ENCODE measurements at regions not wholly inside any gene's neighbourhood (a gene's known extent, or its start where the extent isn't known, plus 50 kb on each side); places are given as distances from the start of the nearest gene placed in this dataset.
"Not testable (repeated sequence)": the region's sequence is repeated elsewhere in the genome, so short reads cannot be mapped to it uniquely, and the experiment has no call there.

DNA sequence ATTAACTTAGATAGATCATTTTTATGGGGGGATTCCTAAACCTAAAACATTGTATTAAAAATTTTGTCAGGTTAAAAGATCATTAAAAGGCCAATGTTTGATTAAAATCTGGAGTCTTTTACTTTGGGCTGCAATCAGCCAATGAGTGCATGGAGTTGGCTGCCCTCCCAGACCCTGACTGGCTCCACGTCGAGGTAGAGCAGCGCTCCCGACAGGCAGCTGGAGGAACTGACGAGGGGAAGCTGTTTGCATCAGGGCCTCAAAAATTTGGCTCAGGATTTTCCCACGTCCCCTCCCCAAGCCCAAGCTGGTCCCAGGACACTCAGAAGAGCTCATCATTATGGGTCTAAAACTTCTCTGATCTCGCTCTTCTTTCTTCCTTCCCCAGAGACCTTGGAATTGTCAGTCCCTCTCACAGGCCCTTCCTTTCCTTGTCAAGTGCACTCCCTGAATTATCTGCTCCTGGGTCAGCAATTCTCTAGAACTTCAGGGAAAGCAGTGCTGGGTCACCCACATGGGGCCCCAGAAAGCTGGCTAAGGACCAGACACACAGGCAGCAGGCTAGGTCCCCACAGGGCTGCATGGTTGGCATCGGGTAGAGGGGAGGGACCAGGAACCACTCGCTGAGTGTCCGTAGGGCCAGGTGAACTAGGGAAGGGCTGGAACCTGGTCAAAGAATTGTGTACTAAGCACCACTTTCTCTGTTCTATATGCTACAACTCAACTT is 119.6 kb upstream of the IGLL5 start:
- Histone ChIP-seq H3K27me3 (ENCODE audit: low read depth, low read length) (no peaks in the 10 kb centered on the region), H3K9me3 (ENCODE audit: control insufficient read depth in 1 of 2, low read length in 2 of 2) (no peaks in the 10 kb centered on the region), H3K4me3 (ENCODE audit: low read depth in 1 of 2, low read length in 2 of 2) (no peak overlapping the region), H3K4me1 (ENCODE audit: control insufficient read depth in 1 of 2, insufficient read depth in 2 of 2, low read length in 2 of 2) (peaks cover 0 to 4% of the 10 kb centered on the region in 2 donors), H3K36me3 (ENCODE audit: control insufficient read depth in 1 of 2, insufficient read depth in 2 of 2, low read length in 2 of 2) (no peaks in the 10 kb centered on the region), H3K27ac (ENCODE audit: low read length) (no peak overlapping the region)

DNA sequence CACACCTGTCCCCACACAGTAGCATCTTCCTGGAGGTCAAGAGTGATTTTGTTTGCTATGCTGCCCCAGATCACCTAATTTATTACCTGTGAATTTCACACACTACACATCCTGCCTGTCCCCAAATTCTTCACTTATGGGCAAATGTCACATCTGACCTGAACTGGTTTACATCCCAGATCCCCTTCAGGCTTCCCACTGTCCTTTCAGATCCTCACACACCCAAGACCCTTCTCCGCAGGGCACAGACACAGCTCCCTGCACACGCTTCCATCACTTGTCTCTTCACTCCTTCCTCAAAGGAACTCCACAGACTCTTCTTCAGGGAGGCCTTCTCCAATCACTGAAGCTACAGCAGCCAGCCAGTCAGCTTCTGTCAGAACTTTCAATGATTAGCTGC is 118.7 kb upstream of the IGLL5 start:
- H3K27ac ChIP-seq (ENCODE audit: low read length), result no peak overlapping the region
- no peaks in the 10 kb centered on the region for H3K36me3 ChIP-seq (ENCODE audit: control insufficient read depth in 1 of 2, insufficient read depth in 2 of 2, low read length in 2 of 2)
- no peak overlapping the region for H3K4me3 ChIP-seq (ENCODE audit: low read depth in 1 of 2, low read length in 2 of 2)
- H3K27me3 ChIP-seq (ENCODE audit: low read depth, low read length), result no peaks in the 10 kb centered on the region
- H3K9me3 ChIP-seq (ENCODE audit: control insufficient read depth in 1 of 2, low read length in 2 of 2), result no peaks in the 10 kb centered on the region
- peaks cover 0 to 4% of the 10 kb centered on the region in 2 donors for H3K4me1 ChIP-seq (ENCODE audit: control insufficient read depth in 1 of 2, insufficient read depth in 2 of 2, low read length in 2 of 2)

DNA sequence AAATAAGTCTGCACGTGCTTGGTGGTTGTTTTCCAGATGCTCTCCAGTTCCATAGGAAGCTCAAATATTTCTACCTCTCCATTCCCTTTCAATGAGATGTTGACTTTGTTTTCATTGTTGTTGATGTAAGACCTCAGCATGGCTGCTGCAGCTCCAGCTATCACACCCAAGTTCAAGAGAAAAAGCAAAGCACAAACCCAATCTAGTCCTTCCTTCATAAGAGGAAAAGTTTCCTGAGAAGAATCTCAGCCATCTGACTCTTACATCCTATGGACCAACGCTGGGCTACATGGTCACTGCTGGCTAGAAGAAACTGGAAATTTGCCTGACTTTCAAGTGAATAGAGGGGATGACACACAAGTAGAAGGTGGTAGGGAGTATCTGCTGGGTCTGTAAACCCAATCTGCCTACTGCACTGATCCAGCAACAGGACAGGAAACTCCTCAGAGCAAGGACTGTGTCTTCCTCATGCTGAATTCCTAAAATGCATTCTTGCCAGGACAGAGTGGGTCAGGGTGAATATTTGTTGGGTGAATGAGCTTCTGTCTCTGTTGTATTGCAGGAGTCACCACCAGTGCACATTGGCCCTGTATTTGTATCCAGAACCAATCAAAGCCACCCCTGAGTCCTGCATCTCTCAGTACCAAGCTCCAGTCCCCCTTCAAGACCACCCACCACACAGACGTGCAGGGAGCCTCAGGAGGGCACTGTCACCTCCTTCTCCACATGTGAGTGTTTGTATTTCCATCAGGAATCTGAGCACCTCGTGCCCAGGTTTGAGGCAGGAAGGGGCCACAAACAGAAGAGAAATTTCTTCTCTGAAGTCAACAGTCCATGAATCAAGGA is 118.0 kb upstream of the IGLL5 start:
- Histone ChIP-seq H3K4me3 (ENCODE audit: low read depth in 1 of 2, low read length in 2 of 2) (no peak overlapping the region), H3K36me3 (ENCODE audit: control insufficient read depth in 1 of 2, insufficient read depth in 2 of 2, low read length in 2 of 2) (no peaks in the 10 kb centered on the region), H3K27ac (ENCODE audit: low read length) (no peak overlapping the region), H3K27me3 (ENCODE audit: low read depth, low read length) (no peaks in the 10 kb centered on the region), H3K9me3 (ENCODE audit: control insufficient read depth in 1 of 2, low read length in 2 of 2) (no peaks in the 10 kb centered on the region), H3K4me1 (ENCODE audit: control insufficient read depth in 1 of 2, insufficient read depth in 2 of 2, low read length in 2 of 2) (peaks cover 0 to 4% of the 10 kb centered on the region in 2 donors)

DNA sequence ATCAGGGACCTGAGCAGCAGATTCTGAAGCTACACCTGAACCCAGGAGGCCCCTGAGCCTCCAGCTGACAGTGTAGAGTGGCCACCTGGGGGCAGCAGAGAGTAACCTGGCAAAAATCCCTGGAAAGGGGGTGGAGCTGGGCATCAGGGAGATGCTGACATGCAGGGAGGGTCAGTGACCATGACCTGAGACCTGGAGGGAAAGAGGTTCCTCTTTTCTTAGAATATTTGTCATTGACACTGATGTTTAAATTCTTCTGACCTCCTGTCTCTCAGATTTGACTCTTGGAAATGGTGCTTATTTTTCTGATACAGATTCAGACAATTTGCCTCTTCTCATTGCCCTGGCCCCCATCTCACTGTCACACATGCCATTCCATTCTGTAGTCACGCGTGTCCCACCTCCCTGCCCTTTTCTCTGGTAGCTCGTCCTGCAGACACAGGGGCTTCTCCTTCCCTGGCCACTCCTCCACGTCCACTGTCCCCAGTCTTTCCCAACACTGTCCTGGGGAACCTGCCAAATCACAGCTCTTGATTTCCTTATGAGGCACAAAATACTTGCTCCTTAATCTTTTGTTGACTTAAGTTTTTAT is 117.2 kb upstream of the IGLL5 start:
- H3K4me3 ChIP-seq (ENCODE audit: low read depth in 1 of 2, low read length in 2 of 2), result no peak overlapping the region
- no peaks in the 10 kb centered on the region for H3K27me3 ChIP-seq (ENCODE audit: low read depth, low read length)
- no peak overlapping the region for H3K27ac ChIP-seq (ENCODE audit: low read length)
- H3K4me1 ChIP-seq (ENCODE audit: control insufficient read depth in 1 of 2, insufficient read depth in 2 of 2, low read length in 2 of 2), result peaks cover 0 to 4% of the 10 kb centered on the region in 2 donors
- H3K36me3 ChIP-seq (ENCODE audit: control insufficient read depth in 1 of 2, insufficient read depth in 2 of 2, low read length in 2 of 2), result no peaks in the 10 kb centered on the region
- no peaks in the 10 kb centered on the region for H3K9me3 ChIP-seq (ENCODE audit: control insufficient read depth in 1 of 2, low read length in 2 of 2)

- Histone ChIP-seq H3K4me3 (ENCODE audit: low read depth in 1 of 2, low read length in 2 of 2) (no peak overlapping the region), H3K9me3 (ENCODE audit: control insufficient read depth in 1 of 2, low read length in 2 of 2) (no peaks in the 10 kb centered on the region), H3K27me3 (ENCODE audit: low read depth, low read length) (no peaks in the 10 kb centered on the region), H3K27ac (ENCODE audit: low read length) (no peak overlapping the region), H3K36me3 (ENCODE audit: control insufficient read depth in 1 of 2, insufficient read depth in 2 of 2, low read length in 2 of 2) (no peaks in the 10 kb centered on the region), H3K4me1 (ENCODE audit: control insufficient read depth in 1 of 2, insufficient read depth in 2 of 2, low read length in 2 of 2) (peaks cover 0 to 4% of the 10 kb centered on the region in 2 donors)
Measured at GRCh38 chr22:22770881-22771280, 116.7 kb upstream of the IGLL5 start.

DNA sequence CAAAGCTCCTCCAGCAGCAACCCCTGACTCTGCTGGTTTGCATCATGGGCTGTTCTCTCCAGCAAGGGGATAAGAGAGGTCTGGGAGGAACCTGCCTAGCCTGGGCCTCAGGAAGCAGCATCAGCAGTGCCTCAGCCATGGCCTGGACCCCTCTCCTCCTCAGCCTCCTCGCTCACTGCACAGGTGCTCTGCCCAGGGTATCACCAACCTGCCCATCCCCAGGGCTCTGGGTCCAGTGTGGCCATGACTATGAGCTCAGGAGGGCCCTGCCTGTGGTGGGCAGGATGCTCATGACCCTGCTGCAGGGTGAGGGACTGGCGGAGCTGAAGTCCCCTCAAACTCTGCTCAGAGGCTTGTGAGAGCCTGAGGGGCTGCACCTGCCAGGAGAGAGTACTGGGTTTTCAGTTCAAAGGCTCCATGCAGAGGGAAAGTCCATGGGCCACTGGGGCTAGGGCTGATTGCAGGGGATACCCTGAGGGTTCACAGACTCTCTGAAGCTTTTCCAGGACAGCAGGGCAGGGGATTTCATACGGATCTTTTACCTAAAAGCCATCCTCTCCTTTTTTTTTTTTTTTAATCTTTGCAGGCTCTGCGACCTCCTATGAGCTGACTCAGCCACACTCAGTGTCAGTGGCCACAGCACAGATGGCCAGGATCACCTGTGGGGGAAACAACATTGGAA is 115.8 kb upstream of the IGLL5 start:
- H3K4me3 ChIP-seq (ENCODE audit: low read depth in 1 of 2, low read length in 2 of 2), result no peak overlapping the region
- H3K36me3 ChIP-seq (ENCODE audit: control insufficient read depth in 1 of 2, insufficient read depth in 2 of 2, low read length in 2 of 2), result no peaks in the 10 kb centered on the region
- H3K27me3 ChIP-seq (ENCODE audit: low read depth, low read length), result no peaks in the 10 kb centered on the region
- H3K4me1 ChIP-seq (ENCODE audit: control insufficient read depth in 1 of 2, insufficient read depth in 2 of 2, low read length in 2 of 2), result peaks cover 0 to 4% of the 10 kb centered on the region in 2 donors
- no peaks in the 10 kb centered on the region for H3K9me3 ChIP-seq (ENCODE audit: control insufficient read depth in 1 of 2, low read length in 2 of 2)
- H3K27ac ChIP-seq (ENCODE audit: low read length), result no peak overlapping the region

DNA sequence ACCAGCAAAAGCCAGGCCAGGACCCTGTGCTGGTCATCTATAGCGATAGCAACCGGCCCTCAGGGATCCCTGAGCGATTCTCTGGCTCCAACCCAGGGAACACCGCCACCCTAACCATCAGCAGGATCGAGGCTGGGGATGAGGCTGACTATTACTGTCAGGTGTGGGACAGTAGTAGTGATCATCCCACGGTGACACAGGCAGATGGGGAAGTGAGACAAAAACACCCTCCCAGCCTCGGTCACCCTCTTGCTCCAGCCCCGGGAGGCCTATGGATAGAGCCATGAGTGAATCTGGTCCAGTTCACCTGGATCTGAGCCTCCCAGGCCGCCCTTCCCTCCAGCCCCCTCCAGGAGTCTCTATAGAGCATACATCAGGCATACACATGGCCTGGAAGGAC is 115.2 kb upstream of the IGLL5 start:
- H3K27me3 ChIP-seq (ENCODE audit: low read depth, low read length), result no peaks in the 10 kb centered on the region
- H3K9me3 ChIP-seq (ENCODE audit: control insufficient read depth in 1 of 2, low read length in 2 of 2), result no peaks in the 10 kb centered on the region
- H3K4me1 ChIP-seq (ENCODE audit: control insufficient read depth in 1 of 2, insufficient read depth in 2 of 2, low read length in 2 of 2), result peaks cover 0 to 4% of the 10 kb centered on the region in 2 donors
- no peaks in the 10 kb centered on the region for H3K36me3 ChIP-seq (ENCODE audit: control insufficient read depth in 1 of 2, insufficient read depth in 2 of 2, low read length in 2 of 2)
- H3K27ac ChIP-seq (ENCODE audit: low read length), result no peak overlapping the region
- no peak overlapping the region for H3K4me3 ChIP-seq (ENCODE audit: low read depth in 1 of 2, low read length in 2 of 2)

DNA sequence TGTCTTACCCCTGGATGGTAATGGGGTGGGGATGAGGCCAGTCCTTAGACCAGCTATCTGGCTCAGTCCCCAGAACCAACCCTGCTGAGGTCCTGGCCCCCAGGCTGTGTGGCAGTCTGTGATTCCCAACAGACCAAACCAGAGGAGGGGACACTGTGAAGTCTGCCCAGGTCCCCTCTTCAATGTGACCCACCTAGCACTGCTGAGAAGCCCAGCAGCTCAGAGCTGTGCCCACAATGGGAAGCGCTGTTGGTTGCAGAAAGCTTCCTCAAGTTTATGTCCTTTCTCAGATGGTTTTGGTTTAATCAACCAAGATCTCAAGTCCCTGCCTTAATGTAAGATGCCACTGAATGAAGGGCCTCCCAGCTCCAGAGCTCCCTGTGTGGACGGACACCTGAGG is 114.7 kb upstream of the IGLL5 start:
- Histone ChIP-seq H3K4me1 (ENCODE audit: control insufficient read depth in 1 of 2, insufficient read depth in 2 of 2, low read length in 2 of 2) (peaks cover 0 to 4% of the 10 kb centered on the region in 2 donors), H3K27me3 (ENCODE audit: low read depth, low read length) (no peaks in the 10 kb centered on the region), H3K36me3 (ENCODE audit: control insufficient read depth in 1 of 2, insufficient read depth in 2 of 2, low read length in 2 of 2) (no peaks in the 10 kb centered on the region), H3K27ac (ENCODE audit: low read length) (no peak overlapping the region), H3K9me3 (ENCODE audit: control insufficient read depth in 1 of 2, low read length in 2 of 2) (no peaks in the 10 kb centered on the region), H3K4me3 (ENCODE audit: low read depth in 1 of 2, low read length in 2 of 2) (no peak overlapping the region)

DNA sequence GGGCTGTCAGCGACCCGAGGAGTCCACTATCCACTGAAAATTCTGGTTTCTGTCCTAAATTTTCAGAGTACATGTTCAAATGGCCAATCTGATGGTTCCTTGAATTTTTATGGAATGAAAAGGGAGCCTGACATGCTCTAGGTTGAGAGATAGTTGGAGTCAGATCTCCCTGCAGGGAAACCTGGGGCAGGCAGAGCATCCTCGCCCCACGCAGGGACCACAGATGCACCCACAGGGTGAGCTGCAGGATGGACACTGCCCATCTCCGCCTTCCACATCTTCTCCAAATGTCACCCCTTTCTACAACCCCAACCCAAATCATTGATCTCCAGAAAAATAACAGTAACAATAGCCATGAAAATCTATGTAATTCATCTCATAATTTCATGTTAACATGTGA is 114.2 kb upstream of the IGLL5 start:
- no peak overlapping the region for H3K4me3 ChIP-seq (ENCODE audit: low read depth in 1 of 2, low read length in 2 of 2)
- H3K4me1 ChIP-seq (ENCODE audit: control insufficient read depth in 1 of 2, insufficient read depth in 2 of 2, low read length in 2 of 2), result peaks cover 0 to 4% of the 10 kb centered on the region in 2 donors
- H3K27ac ChIP-seq (ENCODE audit: low read length), result no peak overlapping the region
- no peaks in the 10 kb centered on the region for H3K36me3 ChIP-seq (ENCODE audit: control insufficient read depth in 1 of 2, insufficient read depth in 2 of 2, low read length in 2 of 2)
- no peaks in the 10 kb centered on the region for H3K9me3 ChIP-seq (ENCODE audit: control insufficient read depth in 1 of 2, low read length in 2 of 2)
- no peaks in the 10 kb centered on the region for H3K27me3 ChIP-seq (ENCODE audit: low read depth, low read length)

DNA sequence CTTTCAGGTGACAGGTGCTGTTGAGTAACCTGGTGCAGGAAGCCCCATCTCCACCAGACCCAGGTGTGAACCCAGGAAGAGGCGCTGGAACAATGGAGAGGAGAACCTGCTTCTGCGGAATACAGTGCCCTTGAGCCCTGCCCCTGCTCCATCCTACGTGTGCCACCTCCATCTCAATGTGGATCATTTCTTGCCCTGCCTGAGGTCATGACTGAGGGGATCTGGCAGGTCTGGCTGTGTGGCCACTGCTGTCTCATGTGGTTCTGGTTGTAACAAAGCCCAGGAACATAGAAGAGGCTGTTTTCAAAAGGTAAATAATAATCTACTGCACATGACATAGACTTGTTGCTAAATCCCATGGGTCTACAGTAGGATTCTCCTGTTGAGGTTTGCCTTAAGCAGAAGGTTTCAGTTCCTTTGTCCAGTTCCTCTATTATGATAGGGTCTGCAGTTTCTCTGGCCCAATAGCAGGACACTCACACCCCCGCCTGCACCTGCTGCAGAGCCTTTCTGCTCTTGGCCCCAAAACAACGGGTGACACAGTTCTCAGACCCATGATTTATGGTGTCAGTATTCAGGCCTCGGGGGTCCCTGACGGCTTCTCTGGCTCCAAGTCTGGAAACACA is 113.5 kb upstream of the IGLL5 start:
- Histone ChIP-seq H3K9me3 (ENCODE audit: control insufficient read depth in 1 of 2, low read length in 2 of 2) (no peaks in the 10 kb centered on the region), H3K27me3 (ENCODE audit: low read depth, low read length) (no peaks in the 10 kb centered on the region), H3K27ac (ENCODE audit: low read length) (no peak overlapping the region), H3K4me1 (ENCODE audit: control insufficient read depth in 1 of 2, insufficient read depth in 2 of 2, low read length in 2 of 2) (peaks cover 0 to 4% of the 10 kb centered on the region in 2 donors), H3K36me3 (ENCODE audit: control insufficient read depth in 1 of 2, insufficient read depth in 2 of 2, low read length in 2 of 2) (no peaks in the 10 kb centered on the region), H3K4me3 (ENCODE audit: low read depth in 1 of 2, low read length in 2 of 2) (no peak overlapping the region)

DNA sequence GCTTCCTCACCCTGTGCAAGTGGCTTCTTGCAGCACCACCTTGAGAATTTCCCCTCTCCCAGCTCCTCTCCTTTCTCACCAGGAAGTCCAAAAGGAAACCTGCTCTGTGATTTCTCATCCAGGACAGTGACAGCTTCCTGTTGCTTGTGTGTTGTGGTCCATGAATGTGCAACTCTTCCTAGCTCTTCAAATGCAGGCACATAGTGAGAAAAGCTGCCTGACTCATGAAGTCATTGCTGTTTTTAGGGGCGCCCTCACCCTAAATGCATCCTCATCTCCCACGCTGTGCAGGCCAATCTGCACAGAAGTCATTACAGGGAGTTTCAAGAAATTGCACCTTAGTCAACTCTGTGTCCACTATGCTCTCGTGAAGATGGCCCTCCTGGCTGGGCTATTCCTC is 112.9 kb upstream of the IGLL5 start:
- H3K27ac ChIP-seq (ENCODE audit: low read length); H3K36me3 ChIP-seq (ENCODE audit: control insufficient read depth in 1 of 2, insufficient read depth in 2 of 2, low read length in 2 of 2); H3K4me1 ChIP-seq (ENCODE audit: control insufficient read depth in 1 of 2, insufficient read depth in 2 of 2, low read length in 2 of 2); H3K4me3 ChIP-seq (ENCODE audit: low read depth in 1 of 2, low read length in 2 of 2); H3K27me3 ChIP-seq (ENCODE audit: low read depth, low read length); H3K9me3 ChIP-seq (ENCODE audit: control insufficient read depth in 1 of 2, low read length in 2 of 2): not testable (repeated sequence)
